ENCODE measurements at regions not wholly inside any gene's neighbourhood (a gene's known extent, or its start where the extent isn't known, plus 50 kb on each side); places are given as distances from the start of the nearest gene placed in this dataset.
"Not testable (repeated sequence)": the region's sequence is repeated elsewhere in the genome, so short reads cannot be mapped to it uniquely, and the experiment has no call there.

DNA sequence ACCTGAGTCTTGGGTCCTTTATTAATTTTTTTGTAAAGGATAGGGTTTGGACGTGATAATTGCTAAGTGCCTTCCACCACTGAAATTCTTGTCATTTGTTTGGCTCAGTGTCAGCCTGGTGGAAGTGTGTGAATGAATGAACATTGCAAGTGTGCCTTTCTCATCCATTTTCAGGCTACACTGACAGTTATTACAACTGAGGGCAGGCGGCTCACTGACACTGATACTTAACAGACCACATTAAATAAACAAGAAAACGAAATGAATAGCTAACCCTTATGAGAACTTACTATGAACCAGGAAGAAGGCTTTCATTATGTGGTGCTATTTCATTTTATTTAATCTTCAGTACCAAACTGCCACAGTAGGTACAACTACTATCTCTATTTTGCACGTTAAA is 188.8 kb upstream of the CRBN start:
- TF ChIP-seq, protein P1, sequence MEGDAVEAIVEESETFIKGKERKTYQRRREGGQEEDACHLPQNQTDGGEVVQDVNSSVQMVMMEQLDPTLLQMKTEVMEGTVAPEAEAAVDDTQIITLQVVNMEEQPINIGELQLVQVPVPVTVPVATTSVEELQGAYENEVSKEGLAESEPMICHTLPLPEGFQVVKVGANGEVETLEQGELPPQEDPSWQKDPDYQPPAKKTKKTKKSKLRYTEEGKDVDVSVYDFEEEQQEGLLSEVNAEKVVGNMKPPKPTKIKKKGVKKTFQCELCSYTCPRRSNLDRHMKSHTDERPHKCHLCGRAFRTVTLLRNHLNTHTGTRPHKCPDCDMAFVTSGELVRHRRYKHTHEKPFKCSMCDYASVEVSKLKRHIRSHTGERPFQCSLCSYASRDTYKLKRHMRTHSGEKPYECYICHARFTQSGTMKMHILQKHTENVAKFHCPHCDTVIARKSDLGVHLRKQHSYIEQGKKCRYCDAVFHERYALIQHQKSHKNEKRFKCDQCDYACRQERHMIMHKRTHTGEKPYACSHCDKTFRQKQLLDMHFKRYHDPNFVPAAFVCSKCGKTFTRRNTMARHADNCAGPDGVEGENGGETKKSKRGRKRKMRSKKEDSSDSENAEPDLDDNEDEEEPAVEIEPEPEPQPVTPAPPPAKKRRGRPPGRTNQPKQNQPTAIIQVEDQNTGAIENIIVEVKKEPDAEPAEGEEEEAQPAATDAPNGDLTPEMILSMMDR (IDR thresholded peaks at IDR 0.05; ENCODE audit: low read depth, low read length) = no peak
- no peak overlapping the region for H3K4me3 ChIP-seq (replicated peaks in 1 of 2; ENCODE audit: low read depth in 2 of 2, low read length in 2 of 2)
- DNase-seq (ENCODE audit: low read depth in 2 of 2) = no peak

DNA sequence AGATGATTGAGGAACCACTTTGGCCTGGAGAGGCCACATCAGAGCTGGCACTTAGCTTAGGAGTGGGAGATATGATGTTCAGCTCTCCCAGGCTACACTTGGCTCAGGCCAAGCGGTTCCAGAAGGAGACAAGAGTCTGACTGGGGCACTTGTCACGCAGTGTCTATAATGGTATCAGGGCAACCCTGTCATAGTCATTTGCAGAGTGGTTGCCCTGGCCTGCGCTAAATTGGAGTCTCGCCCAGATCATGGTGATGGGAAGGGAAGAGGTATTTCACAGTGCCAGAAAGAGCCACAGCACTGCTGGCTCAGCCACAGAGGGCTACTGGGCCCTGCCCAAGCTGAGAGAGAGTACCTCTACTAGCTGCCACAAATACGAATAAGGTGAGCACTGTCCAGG is 186.9 kb upstream of the CRBN start:
- no peak overlapping the region for H3K4me3 ChIP-seq (replicated peaks in 1 of 2; ENCODE audit: low read depth in 2 of 2, low read length in 2 of 2)
- TF ChIP-seq, protein P1 (IDR thresholded peaks at IDR 0.05; ENCODE audit: low read depth, low read length) = no peak
- no peak for DNase-seq (ENCODE audit: low read depth in 2 of 2)

DNA sequence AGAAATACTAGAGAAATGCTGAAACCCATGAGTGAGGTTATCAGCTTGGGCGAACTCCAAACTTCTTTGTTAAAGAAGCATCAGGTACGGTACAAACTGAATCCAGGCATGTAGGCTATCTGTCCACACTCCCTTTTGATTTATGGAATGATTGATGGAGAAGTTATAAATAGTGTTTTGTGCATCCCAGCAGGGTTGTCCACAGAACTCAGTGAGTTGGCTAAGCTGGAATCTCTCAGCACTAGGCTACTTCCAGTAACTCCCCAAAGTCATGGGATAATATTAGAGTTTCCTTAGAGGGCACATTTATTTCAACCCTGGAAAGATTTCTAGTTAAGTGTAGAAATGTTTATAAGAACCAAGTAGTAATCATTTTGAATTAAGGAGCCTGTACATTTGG is 186.2 kb upstream of the CRBN start:
- TF ChIP-seq, protein P1 (IDR thresholded peaks at IDR 0.05; ENCODE audit: low read depth, low read length) = no peak
- no peak overlapping the region for H3K4me3 ChIP-seq (replicated peaks in 1 of 2; ENCODE audit: low read depth in 2 of 2, low read length in 2 of 2)
- DNase-seq (ENCODE audit: low read depth in 2 of 2) = no peak

DNA sequence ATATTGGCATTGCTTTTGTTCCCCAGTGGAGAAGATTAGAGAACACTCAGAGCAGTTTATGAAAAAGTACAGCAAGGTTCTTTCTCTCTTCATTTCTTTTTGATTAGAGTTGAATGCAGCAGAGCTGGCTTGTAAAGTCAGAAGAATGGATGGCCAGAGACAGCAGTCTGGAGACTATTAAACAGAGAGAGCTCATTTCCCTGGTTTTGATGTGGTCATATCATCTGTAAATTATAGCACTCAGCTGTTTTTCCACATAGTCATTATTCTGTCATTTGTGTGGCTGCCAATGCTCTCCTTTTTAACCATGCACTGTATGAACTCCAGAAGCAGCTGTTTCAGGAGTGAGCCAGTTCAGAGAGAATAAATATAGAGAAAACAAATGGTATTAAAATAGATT is 177.4 kb upstream of the CRBN start:
- no peak for DNase-seq (ENCODE audit: low read depth in 2 of 2)
- TF ChIP-seq, protein P1 (IDR thresholded peaks at IDR 0.05; ENCODE audit: low read depth, low read length) = no peak
- H3K4me3 ChIP-seq (replicated peaks in 1 of 2; ENCODE audit: low read depth in 2 of 2, low read length in 2 of 2) = no peak overlapping the region

DNA sequence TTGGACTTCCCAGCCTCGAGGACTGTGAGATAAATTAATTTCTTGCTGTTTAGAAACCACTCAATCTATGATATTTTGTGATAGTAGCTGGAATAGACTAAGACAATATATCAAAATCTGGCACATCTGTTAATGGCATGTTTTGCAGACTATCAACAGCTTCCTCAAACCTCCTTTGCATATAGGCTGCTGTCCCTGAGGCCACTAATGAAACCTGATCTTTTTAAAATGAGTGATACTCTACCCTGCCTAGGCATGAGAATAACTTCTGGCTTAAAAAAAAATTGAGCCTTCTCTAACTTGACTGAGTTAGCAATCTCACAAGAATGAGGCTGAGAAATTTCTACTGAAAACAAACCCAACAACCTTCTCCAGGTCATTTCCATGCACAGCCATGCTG is 176.0 kb upstream of the CRBN start:
- TF ChIP-seq, protein P1 (IDR thresholded peaks at IDR 0.05; ENCODE audit: low read depth, low read length) = no peak
- H3K4me3 ChIP-seq (replicated peaks in 1 of 2; ENCODE audit: low read depth in 2 of 2, low read length in 2 of 2) = no peak overlapping the region

DNA sequence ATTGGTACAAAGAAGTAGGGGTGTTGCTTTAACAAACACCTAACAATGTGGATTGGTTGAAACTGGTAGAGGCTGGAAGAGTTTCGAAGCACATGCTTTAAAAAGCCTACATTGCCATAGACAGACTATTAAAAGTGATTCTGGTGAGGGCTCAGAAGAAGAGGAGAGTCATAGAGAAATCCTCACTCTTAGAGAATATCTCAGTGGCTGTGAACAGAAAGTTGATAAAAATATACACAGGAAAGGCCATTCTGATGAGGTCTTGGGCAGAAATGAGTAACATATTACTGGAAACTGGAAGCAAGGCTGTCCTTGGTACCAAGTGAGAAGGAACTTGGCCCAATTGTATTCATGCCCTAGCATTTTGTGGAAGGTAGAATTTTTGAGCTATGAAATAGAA is 173.7 kb upstream of the CRBN start:
- no peak overlapping the region for H3K4me3 ChIP-seq (replicated peaks in 1 of 2; ENCODE audit: low read depth in 2 of 2, low read length in 2 of 2)
- no peak for DNase-seq (ENCODE audit: low read depth in 2 of 2)
- TF ChIP-seq, protein P1 (IDR thresholded peaks at IDR 0.05; ENCODE audit: low read depth, low read length) = no peak

More for the DNA sequence above, 176.0 kb upstream of the CRBN start:
- no peak for DNase-seq (ENCODE audit: low read depth in 2 of 2)

DNA sequence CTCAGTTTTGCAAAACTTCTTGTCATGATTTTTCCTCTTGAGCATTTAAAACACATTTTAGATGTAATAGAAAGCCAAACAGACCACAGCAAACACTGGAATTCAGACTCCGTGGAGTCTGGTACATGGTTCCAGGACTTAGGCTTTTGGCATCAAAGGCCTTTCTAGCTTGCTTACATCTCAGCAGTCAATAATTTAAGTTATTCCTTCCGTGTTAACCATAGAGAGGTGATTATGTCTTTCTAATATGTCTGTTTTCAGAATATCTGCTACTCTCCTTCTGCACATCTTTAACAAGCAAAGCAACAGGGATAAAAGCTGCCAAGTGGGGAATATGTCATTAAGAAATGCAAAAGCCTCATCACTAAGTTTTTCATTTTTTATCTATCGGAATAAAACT is 171.7 kb upstream of the CRBN start:
- TF ChIP-seq, protein P1 (IDR thresholded peaks at IDR 0.05; ENCODE audit: low read depth, low read length) = no peak
- H3K4me3 ChIP-seq (replicated peaks in 1 of 2; ENCODE audit: low read depth in 2 of 2, low read length in 2 of 2) = no peak overlapping the region
- no peak for DNase-seq (ENCODE audit: low read depth in 2 of 2)

DNA sequence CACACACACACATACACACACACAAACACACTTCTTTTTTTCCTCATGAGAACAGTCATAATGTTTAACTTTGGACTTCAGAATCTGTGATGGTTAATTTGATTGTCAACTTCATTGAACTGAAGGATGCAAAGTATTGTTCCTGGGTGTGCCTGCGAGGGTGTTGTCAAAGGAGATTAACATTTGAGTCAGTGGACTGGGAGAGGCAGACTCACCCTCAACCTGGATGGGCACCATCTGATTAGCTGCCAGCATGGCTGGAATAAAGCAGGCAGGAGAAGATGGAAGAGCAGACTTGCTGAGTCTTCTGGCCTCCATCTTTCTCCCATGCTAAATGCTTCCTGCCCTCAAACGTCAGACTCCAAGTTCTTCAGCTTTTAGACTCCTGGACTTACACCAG is 167.6 kb upstream of the CRBN start:
- not testable (repeated sequence) for DNase-seq (ENCODE audit: low read depth in 2 of 2)

More for the DNA sequence above, 167.6 kb upstream of the CRBN start:
- H3K4me3 ChIP-seq (replicated peaks in 1 of 2; ENCODE audit: low read depth in 2 of 2, low read length in 2 of 2) = not testable (repeated sequence)
